ENCODE measurements at regions not wholly inside any gene's neighbourhood (a gene's known extent, or its start where the extent isn't known, plus 50 kb on each side); places are given as distances from the start of the nearest gene placed in this dataset.

GRCh38 chr2:35081001-35081621 is 1274.5 kb upstream of the CRIM1 start:
- DNase-seq = no peak

GRCh38 chr2:35080231-35080910 is 1275.2 kb upstream of the CRIM1 start:
- no peak for DNase-seq

GRCh38 chr2:35067420-35067819 is 1288.2 kb upstream of the CRIM1 start:
- no peak for DNase-seq

- DNase-seq = no peak
Observed at GRCh38 chr2:35063836-35064235, 1291.7 kb upstream of the CRIM1 start.

- DNase-seq = no peak
Observed at GRCh38 chr2:35035883-35036282, 1319.7 kb upstream of the CRIM1 start.

- no peak for DNase-seq
Observed at GRCh38 chr2:35033748-35034147, 1321.8 kb upstream of the CRIM1 start.

- DNase-seq = no peak
Observed at GRCh38 chr2:35023545-35023944, 1332.0 kb upstream of the CRIM1 start.

- no peak for DNase-seq
Observed at GRCh38 chr2:35000453-35000852, 1355.1 kb upstream of the CRIM1 start.

GRCh38 chr2:34998741-34999140 is 1356.8 kb upstream of the CRIM1 start:
- no peak for DNase-seq

GRCh38 chr2:34997779-34998178 is 1357.8 kb upstream of the CRIM1 start:
- no peak for DNase-seq

- no peak for DNase-seq
Observed at GRCh38 chr2:34995196-34995595, 1360.4 kb upstream of the CRIM1 start.

GRCh38 chr2:34991508-34992274 is 1363.9 kb upstream of the CRIM1 start:
- no peak for DNase-seq

- no peak for DNase-seq
Observed at GRCh38 chr2:34985474-34985873, 1370.1 kb upstream of the CRIM1 start.

- no peak for DNase-seq
Observed at GRCh38 chr2:34980689-34981088, 1374.9 kb upstream of the CRIM1 start.

- DNase-seq = no peak
Observed at GRCh38 chr2:34979148-34979547, 1376.4 kb upstream of the CRIM1 start.

- no peak for DNase-seq
Observed at GRCh38 chr2:34961822-34962221, 1362.7 kb upstream of the FAM98A start.

GRCh38 chr2:34954758-34955157 is 1355.7 kb upstream of the FAM98A start:
- DNase-seq = no peak

GRCh38 chr2:34950797-34951196 is 1351.7 kb upstream of the FAM98A start:
- DNase-seq = no peak

- no peak for DNase-seq
Observed at GRCh38 chr2:34949316-34949715, 1350.2 kb upstream of the FAM98A start.

- no peak for DNase-seq
Observed at GRCh38 chr2:34936089-34936488, 1337.0 kb upstream of the FAM98A start.

- no peak for DNase-seq
Observed at GRCh38 chr2:34912084-34912483, 1313.0 kb upstream of the FAM98A start.

GRCh38 chr2:34909992-34910705 is 1311.0 kb upstream of the FAM98A start:
- no peak for DNase-seq

- DNase-seq = no peak
Observed at GRCh38 chr2:34907812-34908211, 1308.7 kb upstream of the FAM98A start.

GRCh38 chr2:34901739-34902138 is 1302.6 kb upstream of the FAM98A start:
- DNase-seq = no peak

All from 8988T (cell line).